ENCODE measurements at regions not wholly inside any gene's neighbourhood (a gene's known extent, or its start where the extent isn't known, plus 50 kb on each side); places are given as distances from the start of the nearest gene placed in this dataset.

- no peak for DNase-seq (ENCODE audit: low spot score)
- no peak for TF ChIP-seq CTCF (IDR thresholded peaks at IDR 0.05; ENCODE audit: extremely low read depth, insufficient read depth, missing control alignments)
- in situ Hi-C loops (cut with MboI; ENCODE audit: low pct_unique_long_range_greater_than_20kb, low sequenced_read_pairs, unreplicated experiment): no loop called here
These were observed 358.9 kb downstream of the FBXO8 start for GRCh38 chr4:173924561-173924960.

- TF ChIP-seq CTCF (IDR thresholded peaks at IDR 0.05; ENCODE audit: extremely low read depth, insufficient read depth, missing control alignments): no peak
- no peak for DNase-seq (ENCODE audit: low spot score)
- in situ Hi-C loops (cut with MboI; ENCODE audit: low pct_unique_long_range_greater_than_20kb, low sequenced_read_pairs, unreplicated experiment): no loop called here
These were observed 363.6 kb downstream of the FBXO8 start for GRCh38 chr4:173919861-173920260.

- no peak for DNase-seq (ENCODE audit: low spot score)
- TF ChIP-seq CTCF (IDR thresholded peaks at IDR 0.05; ENCODE audit: extremely low read depth, insufficient read depth, missing control alignments): no peak
- in situ Hi-C loops (cut with MboI; ENCODE audit: low pct_unique_long_range_greater_than_20kb, low sequenced_read_pairs, unreplicated experiment): no loop called here
These were observed 364.3 kb downstream of the FBXO8 start for GRCh38 chr4:173919196-173919595.

GRCh38 chr4:173917255-173917960, 366.1 kb downstream of the FBXO8 start:
- DNase-seq (ENCODE audit: low spot score): no peak
- in situ Hi-C loops (cut with MboI; ENCODE audit: low pct_unique_long_range_greater_than_20kb, low sequenced_read_pairs, unreplicated experiment): no loop called here
- no peak for TF ChIP-seq CTCF (IDR thresholded peaks at IDR 0.05; ENCODE audit: extremely low read depth, insufficient read depth, missing control alignments)

DNA sequence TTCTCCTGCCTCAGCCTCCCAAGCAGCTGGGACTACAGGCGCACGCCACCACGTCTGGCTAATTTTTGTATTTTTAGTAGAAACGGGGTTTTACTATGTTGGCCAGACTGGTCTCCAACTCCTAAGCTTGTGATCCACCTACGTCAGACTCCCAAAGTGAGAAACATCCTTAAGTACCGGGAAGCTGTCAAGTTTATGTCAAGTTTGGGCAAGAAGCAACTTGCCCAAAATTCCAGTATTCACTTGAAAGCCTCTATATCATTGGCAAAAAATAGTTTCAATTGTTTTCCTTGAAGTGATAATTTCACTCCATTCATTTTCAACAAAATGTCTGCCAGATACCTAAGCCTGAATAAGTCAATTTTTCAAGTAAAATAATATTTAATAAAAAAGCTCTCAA, 370.0 kb downstream of the FBXO8 start:
- in situ Hi-C loops (cut with MboI; ENCODE audit: low pct_unique_long_range_greater_than_20kb, low sequenced_read_pairs, unreplicated experiment): no loop called here
- no peak for DNase-seq (ENCODE audit: low spot score)
- no peak for TF ChIP-seq CTCF (IDR thresholded peaks at IDR 0.05; ENCODE audit: extremely low read depth, insufficient read depth, missing control alignments)

- TF ChIP-seq CTCF (IDR thresholded peaks at IDR 0.05; ENCODE audit: extremely low read depth, insufficient read depth, missing control alignments): no peak
- no peak for DNase-seq (ENCODE audit: low spot score)
- in situ Hi-C loops (cut with MboI; ENCODE audit: low pct_unique_long_range_greater_than_20kb, low sequenced_read_pairs, unreplicated experiment): no loop called here
These were observed 371.1 kb downstream of the FBXO8 start for GRCh38 chr4:173912384-173912783.
